HUDEP-2 (cell line): ENCODE measurements at regions not wholly inside any gene's neighbourhood (a gene's known extent, or its start where the extent isn't known, plus 50 kb on each side); places are given as distances from the start of the nearest gene placed in this dataset.

Experiments
- DNase-seq, 76 experiments: peaks; one replicate each; lab custom pipeline; 2025; ENCODE audit not compliant: unreplicated experiment in 76 of 76; lab: John Stamatoyannopoulos, UW

DNA sequence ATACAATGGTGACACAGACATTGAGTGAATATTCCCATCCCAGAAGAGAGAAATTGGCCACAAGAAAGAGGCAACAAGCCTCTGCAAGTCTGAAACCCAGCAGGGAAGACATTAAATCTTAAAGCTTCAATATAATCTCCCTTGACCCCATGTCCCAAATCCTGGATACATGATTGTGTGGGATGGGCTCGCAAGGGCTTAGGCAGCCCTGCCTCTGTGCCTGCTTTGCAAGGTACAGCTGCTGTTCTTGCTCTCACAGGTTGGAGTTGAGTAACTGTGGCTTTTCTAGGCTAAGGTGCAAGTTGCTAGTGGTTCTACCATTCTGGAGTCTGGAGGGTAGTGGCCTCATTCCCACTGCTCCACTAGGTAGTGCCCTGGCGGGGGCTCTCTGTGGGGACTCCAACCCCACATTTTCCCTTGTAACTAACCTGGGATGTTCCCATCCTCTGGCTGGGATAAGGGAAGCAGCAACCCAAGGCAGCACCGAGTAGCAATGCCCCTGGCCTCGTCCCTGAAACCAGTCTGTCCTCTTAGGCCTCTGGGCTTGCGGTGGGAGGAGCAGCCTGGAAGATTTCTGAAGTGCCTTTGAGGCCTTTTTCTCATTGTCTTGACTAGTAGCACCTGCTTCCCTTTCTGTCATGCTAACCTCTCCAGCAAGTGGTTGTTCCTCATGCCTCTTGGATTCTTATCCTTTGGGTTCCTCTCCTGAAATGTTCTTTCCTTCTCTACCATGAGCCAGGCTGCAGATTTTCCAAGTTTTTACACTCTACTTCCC, 90.0 kb downstream of the FAM174B start:
- DNase-seq = no peak

DNA sequence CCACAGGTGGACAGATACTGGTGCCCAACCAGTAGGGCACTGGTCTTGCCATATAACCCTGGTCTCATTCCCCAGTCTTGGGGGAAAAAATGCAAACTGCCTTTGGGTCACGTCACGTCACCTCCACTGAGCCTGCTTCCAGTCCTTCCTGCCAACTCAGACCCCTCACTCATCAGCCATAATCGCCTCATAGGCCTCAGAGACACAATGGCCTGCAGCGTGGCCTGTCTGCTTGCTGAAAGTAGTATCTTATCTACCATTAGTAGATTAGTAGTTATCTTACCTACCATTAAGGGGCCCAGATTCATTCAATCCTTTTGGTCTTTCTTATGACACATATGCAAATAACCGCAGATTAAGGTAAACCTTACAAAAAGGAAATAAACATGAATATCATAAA, 93.8 kb downstream of the FAM174B start:
- DNase-seq = no peak

DNA sequence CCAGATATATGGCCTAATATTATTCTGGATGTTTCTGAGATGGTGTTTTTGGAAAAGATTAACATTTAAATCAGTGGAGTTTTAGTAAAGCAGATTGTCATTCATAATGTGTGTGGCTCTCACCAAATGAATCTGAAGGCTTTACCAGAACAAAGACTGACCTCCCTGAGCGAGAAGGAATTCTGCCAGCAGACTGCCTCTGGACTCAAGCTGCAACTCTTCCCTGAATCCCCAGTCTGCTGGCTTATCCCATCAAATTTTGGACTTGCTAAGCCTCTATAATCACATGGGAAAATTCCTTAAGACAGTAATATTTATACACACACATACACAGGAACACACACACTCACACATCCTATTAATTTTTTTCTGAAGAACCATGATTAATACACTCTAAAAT, 102.3 kb downstream of the FAM174B start:
- no peak for DNase-seq

DNA sequence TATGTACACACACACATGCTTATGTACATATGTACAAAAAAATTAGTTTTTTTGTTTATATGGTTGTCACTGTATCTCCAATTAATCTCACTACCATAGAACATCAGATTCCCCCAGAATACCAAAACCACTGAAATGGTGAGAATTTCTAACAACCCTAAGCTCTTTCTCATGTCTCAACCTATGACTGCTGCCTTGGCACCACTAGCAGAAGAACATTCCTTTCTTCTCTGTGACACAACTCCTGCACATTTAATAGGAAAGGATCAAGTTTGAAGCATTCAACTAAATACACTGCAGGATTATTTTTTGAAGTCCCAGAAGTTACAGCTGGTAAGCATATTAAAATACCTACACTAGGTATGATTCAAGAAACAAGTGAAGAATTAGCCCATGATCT, 109.6 kb downstream of the FAM174B start:
- no peak for DNase-seq

DNA sequence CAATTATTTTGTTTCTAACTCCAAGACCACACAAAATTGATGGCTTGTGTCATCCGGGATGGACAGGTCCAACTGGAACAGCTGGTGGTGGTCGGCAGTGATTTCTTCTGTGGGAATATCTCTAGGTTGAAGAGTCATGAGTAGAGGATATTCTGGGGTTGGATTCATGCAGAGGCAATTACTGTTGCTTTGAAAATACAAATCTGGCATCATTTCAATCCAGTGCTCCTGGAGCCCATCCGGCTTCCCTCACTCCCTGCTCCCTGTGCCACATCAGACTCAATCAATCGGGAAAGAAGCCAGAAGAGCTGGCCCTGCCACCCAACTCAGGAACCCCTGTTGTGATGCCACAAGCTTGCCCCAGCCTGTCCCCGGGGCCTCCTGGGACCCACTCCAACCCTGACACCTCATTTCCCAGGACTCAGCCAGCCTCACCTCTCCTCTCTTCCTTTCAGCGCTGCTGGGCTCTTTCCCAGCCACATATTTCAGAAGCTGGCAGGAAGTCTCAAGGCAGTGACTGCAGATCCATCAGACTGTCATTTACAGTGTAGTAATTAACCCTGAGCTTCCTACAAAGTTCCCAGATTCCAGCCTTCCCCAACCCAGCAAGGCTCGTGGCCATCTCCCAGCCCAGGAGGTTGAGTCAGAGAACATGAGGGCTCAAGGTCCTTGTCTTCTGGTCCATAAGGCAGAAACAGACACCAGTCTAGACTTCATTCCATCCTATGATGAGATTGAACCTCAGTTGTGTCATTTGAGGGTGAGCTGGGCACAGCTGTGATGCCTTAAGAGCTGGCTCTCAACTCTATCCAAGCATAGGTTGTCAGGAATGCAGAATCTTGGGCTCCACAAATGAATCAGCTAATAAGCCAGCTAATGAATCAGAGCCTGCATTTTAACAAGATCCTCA, 114.0 kb downstream of the FAM174B start:
- no peak for DNase-seq

DNA sequence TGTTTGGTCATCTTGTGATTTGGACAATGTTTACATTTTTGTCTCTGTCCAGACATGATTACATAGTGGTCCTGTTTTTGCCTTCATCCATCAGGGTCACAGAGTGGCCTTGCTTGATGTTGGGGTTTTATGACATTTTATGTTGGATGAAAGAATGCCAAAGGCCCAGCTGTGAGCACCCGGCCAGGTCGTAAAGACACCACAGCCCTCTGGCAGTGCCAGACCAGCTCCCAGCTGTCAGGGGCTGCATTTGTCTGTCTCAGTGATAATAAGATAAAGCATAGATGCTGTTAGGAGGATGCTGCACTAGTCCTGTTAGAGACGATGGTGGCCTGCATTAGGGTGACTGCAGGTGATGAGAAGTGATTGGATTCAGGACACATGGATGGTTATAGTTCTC, 117.5 kb downstream of the FAM174B start:
- DNase-seq = no peak

DNA sequence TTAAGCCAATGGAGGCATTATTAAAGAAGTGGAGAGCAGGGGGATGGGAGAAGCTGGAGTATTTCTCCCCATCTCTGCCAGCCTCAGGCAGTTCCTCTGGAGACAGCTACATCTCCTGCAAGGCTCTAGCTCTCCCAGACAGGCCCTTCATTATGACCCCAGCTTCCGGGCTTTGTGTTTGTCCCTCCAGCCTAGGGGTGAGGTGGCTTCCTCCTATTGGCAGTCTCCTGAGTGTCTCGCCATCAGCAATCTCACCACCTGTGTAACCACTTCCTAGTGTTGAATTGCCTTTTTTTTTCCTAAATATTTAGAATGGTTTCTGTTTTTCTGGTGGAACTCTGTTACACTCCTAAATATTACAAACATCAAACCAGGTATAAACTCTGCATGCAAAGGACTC, 122.3 kb downstream of the FAM174B start:
- no peak for DNase-seq

DNA sequence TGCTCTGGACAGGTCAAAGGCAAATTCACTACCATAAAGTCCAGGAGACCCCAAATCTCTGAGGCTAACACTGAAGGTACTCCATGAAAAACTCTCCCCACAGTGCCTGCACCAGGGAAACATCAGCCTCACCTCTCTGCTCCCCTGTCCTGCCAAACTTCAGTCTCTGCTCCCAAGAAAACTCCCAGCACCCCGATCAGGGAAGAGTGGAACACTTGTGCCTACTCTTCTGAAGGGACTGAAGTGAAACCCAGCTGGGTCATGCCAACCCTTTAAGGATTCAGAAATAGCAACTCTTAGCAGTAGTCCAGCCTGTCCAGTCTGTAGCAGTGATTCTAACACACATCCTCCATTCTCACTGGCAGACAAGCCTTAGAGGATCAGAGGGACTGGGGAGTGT, 124.2 kb downstream of the FAM174B start:
- DNase-seq = no peak

DNA sequence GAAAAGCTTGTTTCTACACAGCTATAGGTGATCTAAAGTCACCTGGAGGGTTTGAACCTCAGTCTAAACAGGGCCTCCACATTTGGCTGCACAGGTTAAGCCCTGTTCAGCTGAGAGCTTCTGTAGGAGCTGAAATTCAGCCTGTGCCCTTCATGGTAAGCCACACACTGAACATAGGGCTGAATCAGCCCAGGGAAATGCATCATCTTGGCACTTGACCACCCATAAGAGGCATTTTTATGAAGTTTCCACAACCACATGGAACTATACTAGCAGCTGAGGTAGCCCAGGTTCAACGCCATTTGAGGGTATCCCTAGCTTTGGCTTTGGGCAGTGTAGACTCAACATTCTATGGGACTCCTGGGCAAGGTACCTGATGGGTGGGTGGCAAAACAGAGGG, 126.8 kb downstream of the FAM174B start:
- DNase-seq = no peak

DNA sequence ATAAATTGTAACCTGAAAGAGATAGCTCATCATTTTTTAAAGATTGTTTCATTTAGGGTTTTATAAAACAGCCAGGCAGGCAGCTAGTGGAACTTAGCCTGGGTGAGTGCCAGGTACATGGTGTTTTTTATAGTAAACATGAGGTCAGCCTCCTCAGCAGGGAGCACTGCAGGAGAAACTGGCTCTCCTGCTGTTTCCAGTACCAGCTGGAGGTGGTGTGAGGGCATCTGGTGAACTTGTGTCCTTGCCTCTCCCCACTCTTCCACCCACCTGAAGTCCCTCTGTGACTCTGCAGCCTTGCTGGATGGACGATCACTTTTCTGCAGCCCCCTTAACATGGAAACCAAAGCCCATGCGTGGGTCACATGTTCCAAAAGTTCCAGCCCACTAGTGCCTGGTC, 128.4 kb downstream of the FAM174B start:
- no peak for DNase-seq

DNA sequence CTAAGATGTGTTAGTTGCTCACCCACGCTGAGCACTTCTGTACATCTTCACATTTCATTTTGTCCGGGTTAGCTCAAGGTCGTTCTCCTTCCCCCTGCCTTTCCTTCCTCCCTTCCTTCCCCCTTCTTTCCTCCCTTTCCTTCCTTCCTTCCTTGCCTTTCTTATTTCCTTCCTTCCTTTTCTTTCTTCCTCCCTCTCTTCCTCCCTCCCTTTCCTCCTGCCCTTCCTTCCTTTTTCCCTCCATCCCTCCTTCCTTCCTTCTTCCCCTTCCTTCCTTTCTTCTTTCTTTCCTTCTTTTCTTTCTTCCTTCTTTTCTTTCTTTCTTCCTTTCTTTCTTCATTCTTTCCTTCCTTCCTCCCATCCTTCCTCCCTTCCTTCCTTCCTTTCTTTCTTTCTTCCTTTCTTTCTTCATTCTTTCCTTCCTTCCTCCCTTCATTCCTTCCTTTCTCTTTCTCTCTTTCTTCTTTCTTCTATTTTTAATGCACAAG, 129.8 kb downstream of the FAM174B start:
- no peak for DNase-seq

DNA sequence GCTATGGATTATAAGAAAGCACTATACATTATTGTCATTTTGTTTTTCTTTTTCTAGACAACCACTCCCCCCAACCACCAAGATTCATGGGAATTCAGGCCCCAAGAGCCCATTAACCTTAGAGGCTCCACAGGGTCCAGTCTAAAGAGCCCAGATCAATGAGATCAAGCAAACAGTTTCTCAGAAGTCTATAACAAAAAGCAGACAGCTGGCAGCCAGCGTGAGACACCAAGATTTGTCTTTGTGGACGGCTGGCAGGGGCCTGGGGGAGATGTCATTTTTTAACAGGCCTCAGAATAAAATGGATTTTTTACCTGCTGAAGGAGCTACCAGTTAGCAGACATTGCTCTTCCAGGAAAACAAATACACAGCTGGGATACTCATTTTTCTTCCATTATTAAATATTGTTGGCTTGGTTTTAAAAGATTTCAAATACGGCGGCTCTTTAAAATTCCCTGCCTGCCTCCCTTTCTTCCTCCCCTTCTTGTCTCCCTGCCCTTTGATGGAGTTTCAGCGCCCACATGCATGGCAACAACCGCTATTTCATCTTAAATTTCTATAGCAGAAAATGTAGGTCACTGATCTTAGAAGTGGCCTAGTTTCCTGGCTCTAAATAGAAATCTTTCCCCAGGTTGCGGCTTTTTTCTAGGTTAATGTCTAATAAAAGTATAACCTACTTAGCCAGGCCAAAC, 130.6 kb downstream of the FAM174B start:
- DNase-seq = no peak

DNA sequence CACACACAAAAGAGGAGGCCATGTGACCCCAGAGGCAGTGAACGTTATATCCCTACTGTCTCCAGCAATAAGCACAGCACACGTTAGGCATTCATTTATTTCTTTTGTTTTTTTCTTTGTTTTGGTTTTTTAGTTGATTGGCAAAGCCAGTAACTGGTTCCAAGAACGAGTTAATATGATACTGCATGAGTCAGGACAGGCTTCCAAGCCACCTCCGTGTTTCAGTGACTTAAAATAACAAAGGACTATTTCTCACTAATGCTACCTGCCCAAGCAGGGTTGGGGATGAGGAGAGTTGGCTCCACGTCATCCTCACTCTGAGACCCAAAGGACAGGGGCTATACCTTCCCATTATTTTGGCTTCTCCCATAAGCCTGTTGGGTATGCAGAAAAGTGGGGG, 130.5 kb downstream of the ST8SIA2 start:
- no peak for DNase-seq

DNA sequence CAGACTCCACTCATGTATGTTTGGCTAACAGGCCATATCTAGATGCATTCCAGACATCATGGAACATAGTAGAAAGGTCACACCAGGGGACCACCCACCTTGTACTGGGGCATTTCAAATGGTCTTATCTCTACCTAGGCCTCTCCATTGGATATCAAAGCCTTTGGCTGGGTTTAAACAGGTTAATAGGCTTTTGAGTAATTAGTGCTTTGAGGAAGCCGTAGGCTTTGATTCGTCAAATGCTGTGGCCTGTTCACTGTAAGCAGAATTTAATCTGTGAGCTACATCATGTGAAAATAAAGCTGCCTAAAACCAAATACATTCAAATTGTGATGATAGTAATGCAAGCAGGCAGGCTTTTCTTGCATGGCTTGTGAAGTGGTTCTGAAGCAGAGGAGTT, 129.5 kb downstream of the ST8SIA2 start:
- DNase-seq = no peak

DNA sequence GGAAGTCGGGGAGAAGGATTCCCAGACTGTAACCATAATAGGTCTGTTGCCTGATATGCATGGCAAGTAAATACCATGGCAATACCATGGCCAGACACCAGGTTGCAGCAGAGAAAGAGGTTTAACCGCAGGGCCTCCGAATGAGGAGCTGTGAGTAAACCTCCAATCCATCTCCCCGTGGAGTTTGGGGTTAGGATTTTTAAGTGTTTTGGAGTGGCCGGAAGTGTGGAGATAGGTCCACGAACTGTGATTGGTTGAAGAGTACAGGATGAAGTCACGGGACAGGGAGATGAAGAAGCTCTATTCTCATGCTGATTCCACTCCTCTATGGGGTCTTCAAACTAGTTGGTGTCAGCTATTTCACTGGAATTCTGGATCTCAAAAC, 127.9 kb downstream of the ST8SIA2 start:
- DNase-seq = peak in 33 of 76 experiments; percentile 1 to 64 (median 17)

DNA sequence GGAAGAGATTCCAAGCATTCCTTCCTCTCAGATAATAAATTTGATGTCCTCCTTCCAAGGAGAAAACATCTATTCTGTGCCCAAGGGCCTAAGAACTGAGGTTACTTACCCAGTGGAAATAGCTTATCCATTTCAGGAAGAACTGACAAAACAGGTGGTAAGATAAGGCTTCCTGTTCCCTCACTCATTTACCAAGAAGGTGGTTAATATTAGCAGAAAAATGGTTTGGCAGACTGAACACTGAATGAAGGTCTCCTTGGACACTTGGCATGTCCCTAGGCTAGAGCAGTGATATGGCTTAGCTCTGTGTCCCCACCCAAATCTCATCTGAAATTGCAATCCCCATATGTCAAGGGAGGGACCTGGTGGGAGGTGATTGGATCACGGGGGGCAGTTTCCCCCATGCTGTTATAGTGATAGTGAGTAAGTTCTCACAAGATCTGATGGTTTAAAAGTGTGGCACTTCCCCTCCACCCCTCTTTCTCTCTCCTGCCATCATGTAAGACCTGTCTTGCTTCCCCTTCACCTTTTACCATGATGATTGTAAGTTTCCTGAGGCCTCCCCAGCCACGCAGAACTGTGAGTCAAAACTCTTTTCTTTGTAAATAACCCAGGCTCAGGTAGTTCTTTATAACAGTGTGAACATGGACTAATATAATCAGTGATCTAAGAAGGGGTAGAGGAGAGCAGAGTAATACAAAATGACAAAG, 127.4 kb downstream of the ST8SIA2 start:
- no peak for DNase-seq

DNA sequence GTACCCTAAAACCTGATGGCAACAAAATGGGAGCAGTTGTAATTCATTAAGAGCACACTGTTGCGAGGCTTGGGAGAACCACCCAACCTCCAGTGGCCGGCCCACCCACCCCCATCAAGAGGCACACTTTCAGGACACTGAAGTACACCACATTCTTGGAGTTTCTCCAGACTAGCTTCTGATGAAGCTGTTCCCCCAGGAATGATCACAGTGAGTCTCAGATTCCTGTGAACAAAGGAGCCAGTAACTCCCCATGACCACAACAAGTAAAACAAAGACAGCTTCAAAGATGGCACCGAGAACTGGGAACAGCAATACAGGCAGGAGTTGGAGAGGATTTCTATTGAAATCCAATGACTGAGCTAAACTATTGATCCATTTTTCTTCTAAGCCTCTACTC, 126.0 kb downstream of the ST8SIA2 start:
- no peak for DNase-seq
